ENCODE measurements at regions not wholly inside any gene's neighbourhood (a gene's known extent, or its start where the extent isn't known, plus 50 kb on each side); places are given as distances from the start of the nearest gene placed in this dataset.

GRCh38 chr3:152048831-152049230, 175.4 kb downstream of the SUCNR1 start:
- no peak overlapping the region for H3K27ac ChIP-seq (ENCODE audit: low read length)
- ATAC-seq (ENCODE audit: insufficient read depth, low read depth) (no peak), DNase-seq (no peak)
- no peaks in the 10 kb centered on the region for H4K20me1 ChIP-seq (ENCODE audit: insufficient read depth, low read length)
- no peaks in the 10 kb centered on the region for H3K4me1 ChIP-seq (ENCODE audit: insufficient read depth, low read length)
- TF ChIP-seq EZH2 (IDR thresholded peaks at IDR 0.05; ENCODE audit: borderline replicate concordance, low read depth, low read length, severe bottlenecking) = no peak
- TF ChIP-seq, protein P1, sequence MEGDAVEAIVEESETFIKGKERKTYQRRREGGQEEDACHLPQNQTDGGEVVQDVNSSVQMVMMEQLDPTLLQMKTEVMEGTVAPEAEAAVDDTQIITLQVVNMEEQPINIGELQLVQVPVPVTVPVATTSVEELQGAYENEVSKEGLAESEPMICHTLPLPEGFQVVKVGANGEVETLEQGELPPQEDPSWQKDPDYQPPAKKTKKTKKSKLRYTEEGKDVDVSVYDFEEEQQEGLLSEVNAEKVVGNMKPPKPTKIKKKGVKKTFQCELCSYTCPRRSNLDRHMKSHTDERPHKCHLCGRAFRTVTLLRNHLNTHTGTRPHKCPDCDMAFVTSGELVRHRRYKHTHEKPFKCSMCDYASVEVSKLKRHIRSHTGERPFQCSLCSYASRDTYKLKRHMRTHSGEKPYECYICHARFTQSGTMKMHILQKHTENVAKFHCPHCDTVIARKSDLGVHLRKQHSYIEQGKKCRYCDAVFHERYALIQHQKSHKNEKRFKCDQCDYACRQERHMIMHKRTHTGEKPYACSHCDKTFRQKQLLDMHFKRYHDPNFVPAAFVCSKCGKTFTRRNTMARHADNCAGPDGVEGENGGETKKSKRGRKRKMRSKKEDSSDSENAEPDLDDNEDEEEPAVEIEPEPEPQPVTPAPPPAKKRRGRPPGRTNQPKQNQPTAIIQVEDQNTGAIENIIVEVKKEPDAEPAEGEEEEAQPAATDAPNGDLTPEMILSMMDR (IDR thresholded peaks at IDR 0.05; ENCODE audit: borderline replicate concordance, extremely low read depth, low read length, poor library complexity, severe bottlenecking) = no peak
- H3K36me3 ChIP-seq (ENCODE audit: insufficient read depth, low read length) = no peaks in the 10 kb centered on the region
- no peaks in the 10 kb centered on the region for H3K9me3 ChIP-seq (ENCODE audit: insufficient read depth, low read length, severe bottlenecking)
- no peak overlapping the region for H3K9ac ChIP-seq (ENCODE audit: low read depth, low read length)
- no peak overlapping the region for H2AFZ ChIP-seq (ENCODE audit: low read depth, low read length)
- H3K79me2 ChIP-seq (ENCODE audit: insufficient read depth, low read length) = no peaks in the 10 kb centered on the region
- H3K4me2 ChIP-seq (ENCODE audit: insufficient read depth, low read length) = no peak overlapping the region
- no peaks in the 10 kb centered on the region for H3K27me3 ChIP-seq (ENCODE audit: insufficient read depth, low read length, poor library complexity)
- no peak overlapping the region for H3K4me3 ChIP-seq (ENCODE audit: low read depth in 1 of 2, low read length in 2 of 2)

DNA sequence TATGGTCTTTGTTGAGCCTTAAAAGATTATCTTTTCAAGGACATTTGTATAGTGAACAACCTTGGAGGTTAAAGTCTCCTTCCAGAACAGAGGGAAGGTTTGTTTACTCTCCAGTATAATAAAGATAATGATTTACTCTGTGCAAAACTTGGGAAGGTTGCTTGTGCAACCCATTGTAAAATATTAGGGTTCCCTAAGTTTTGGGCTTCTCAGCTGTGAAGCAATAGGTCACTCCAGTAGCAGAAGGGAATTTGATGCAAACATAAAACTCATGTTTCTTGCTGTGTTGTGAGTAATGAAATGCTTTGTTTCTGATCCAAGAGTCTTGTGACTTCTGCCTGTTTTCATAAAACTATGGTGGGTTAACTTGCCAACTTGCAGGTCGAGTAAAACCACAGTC, 177.5 kb downstream of the SUCNR1 start:
- Histone ChIP-seq H3K9me3 (ENCODE audit: insufficient read depth, low read length, severe bottlenecking) (no peaks in the 10 kb centered on the region), H3K9ac (ENCODE audit: low read depth, low read length) (no peak overlapping the region), H4K20me1 (ENCODE audit: insufficient read depth, low read length) (no peaks in the 10 kb centered on the region), H3K79me2 (ENCODE audit: insufficient read depth, low read length) (no peaks in the 10 kb centered on the region), H3K4me2 (ENCODE audit: insufficient read depth, low read length) (no peak overlapping the region), H3K4me3 (ENCODE audit: low read depth in 1 of 2, low read length in 2 of 2) (no peak overlapping the region), H3K36me3 (ENCODE audit: insufficient read depth, low read length) (no peaks in the 10 kb centered on the region), H3K4me1 (ENCODE audit: insufficient read depth, low read length) (no peaks in the 10 kb centered on the region), H3K27me3 (ENCODE audit: insufficient read depth, low read length, poor library complexity) (no peaks in the 10 kb centered on the region), H3K27ac (ENCODE audit: low read length) (no peak overlapping the region), H2AFZ (ENCODE audit: low read depth, low read length) (peak overlapping the region; percentile 36; the same call in 1 of the 2 replicates)
- TF ChIP-seq, protein P1 (IDR thresholded peaks at IDR 0.05; ENCODE audit: borderline replicate concordance, extremely low read depth, low read length, poor library complexity, severe bottlenecking) = no peak
- TF ChIP-seq EZH2 (IDR thresholded peaks at IDR 0.05; ENCODE audit: borderline replicate concordance, low read depth, low read length, severe bottlenecking) = no peak
- DNase-seq = no peak
- ATAC-seq (ENCODE audit: insufficient read depth, low read depth) = no peak

GRCh38 chr3:152051501-152052404, 178.3 kb downstream of the SUCNR1 start:
- Histone ChIP-seq H3K4me1 (ENCODE audit: insufficient read depth, low read length) (no peaks in the 10 kb centered on the region), H3K4me2 (ENCODE audit: insufficient read depth, low read length) (no peak overlapping the region), H3K9ac (ENCODE audit: low read depth, low read length) (no peak overlapping the region), H3K4me3 (ENCODE audit: low read depth in 1 of 2, low read length in 2 of 2) (no peak overlapping the region), H3K9me3 (ENCODE audit: insufficient read depth, low read length, severe bottlenecking) (no peaks in the 10 kb centered on the region), H3K27ac (ENCODE audit: low read length) (no peak overlapping the region), H2AFZ (ENCODE audit: low read depth, low read length) (no peak overlapping the region), H3K79me2 (ENCODE audit: insufficient read depth, low read length) (no peaks in the 10 kb centered on the region), H3K27me3 (ENCODE audit: insufficient read depth, low read length, poor library complexity) (no peaks in the 10 kb centered on the region), H3K36me3 (ENCODE audit: insufficient read depth, low read length) (no peaks in the 10 kb centered on the region), H4K20me1 (ENCODE audit: insufficient read depth, low read length) (no peaks in the 10 kb centered on the region)
- TF ChIP-seq, protein P1 (IDR thresholded peaks at IDR 0.05; ENCODE audit: borderline replicate concordance, extremely low read depth, low read length, poor library complexity, severe bottlenecking) = no peak
- TF ChIP-seq EZH2 (IDR thresholded peaks at IDR 0.05; ENCODE audit: borderline replicate concordance, low read depth, low read length, severe bottlenecking) = no peak
- ATAC-seq (ENCODE audit: insufficient read depth, low read depth) (no peak), DNase-seq (no peak)

Measured in DND-41 (cell line).